ENCODE measurements at regions not wholly inside any gene's neighbourhood (a gene's known extent, or its start where the extent isn't known, plus 50 kb on each side); places are given as distances from the start of the nearest gene placed in this dataset.

DNA sequence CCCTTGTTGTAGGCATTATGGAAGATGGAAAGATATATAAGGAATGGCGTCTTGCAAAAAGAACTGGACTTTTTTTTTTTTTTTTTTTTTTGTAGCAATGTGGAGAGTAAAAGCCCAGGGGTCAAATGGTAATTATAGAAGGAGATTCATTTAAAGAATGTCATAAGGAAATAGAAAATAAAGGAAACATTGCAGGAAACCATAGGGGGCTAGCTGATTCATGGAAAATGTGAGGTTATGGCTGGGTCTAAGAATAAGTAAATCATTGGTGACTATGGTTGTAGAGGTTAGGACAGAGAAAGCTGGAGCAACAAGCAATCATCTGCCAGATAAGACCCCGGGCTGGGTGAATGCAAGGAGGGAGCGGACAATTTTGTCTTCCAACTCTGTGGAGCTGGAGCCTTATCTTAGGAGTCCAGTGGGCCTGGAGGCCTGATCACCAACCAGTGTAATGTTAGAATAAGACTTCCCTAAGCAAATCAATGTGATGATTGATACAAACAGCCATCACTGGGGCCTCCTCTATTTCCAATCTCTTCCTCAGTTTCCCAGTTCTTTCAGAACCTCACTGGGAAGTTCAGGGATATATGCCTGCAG, 201.2 kb upstream of the TNP1 start:
- no peak for DNase-seq (ENCODE audit: low spot score)

- no peak for DNase-seq (ENCODE audit: low spot score)
Observed at GRCh38 chr2:217060516-217060915, 200.7 kb upstream of the TNP1 start.

DNA sequence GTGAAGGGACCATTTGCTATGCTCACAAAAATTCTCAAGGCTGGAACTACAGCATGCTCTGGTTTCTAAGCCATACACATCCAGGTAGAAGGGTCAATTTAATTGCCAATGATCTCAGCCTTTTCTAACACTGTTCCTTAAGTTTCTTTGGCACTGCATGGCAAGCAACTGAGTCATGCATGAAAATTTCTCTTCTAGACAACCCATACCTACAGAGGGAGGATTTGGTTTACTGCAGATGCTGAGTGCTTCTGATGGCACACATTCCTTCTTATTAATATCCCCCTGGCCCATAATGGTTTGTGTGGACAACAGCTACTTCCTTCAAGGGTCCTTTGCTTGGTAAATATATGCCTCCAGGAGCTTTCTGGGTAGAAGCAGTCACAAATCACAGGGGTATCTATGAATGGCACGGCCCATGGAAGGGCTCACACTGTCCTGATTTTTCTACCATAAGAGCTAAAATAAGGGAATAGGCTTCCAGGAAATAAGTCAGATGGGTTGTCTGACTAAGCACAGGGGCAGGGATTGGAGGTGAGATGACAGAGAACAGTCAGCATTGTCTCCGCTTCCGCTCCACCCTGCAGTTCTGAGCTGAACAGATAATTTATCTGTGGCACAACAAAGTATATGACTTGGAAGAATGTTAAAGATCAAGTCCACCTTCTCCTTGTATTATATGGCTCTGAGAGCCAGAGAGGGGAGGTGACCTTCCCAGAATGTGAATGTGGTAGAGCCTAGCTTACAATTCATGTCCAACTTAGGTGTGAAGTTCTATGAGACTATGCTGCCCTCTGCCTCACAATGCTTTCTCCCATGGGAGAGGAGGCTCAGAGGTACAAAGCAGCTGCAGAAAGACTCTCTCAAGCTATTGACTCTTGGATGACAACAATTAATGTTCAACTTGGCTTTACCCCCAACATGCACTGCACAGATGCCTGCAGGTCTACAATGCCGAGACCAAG, 199.2 kb upstream of the TNP1 start:
- DNase-seq (ENCODE audit: low spot score) = no peak

- DNase-seq (ENCODE audit: low spot score) = no peak
Observed at GRCh38 chr2:217057773-217058172, 197.9 kb upstream of the TNP1 start.

- DNase-seq (ENCODE audit: low spot score) = no peak
Observed at GRCh38 chr2:217055624-217056023, 195.8 kb upstream of the TNP1 start.

GRCh38 chr2:217054791-217055190, 194.9 kb upstream of the TNP1 start:
- DNase-seq (ENCODE audit: low spot score) = no peak

DNA sequence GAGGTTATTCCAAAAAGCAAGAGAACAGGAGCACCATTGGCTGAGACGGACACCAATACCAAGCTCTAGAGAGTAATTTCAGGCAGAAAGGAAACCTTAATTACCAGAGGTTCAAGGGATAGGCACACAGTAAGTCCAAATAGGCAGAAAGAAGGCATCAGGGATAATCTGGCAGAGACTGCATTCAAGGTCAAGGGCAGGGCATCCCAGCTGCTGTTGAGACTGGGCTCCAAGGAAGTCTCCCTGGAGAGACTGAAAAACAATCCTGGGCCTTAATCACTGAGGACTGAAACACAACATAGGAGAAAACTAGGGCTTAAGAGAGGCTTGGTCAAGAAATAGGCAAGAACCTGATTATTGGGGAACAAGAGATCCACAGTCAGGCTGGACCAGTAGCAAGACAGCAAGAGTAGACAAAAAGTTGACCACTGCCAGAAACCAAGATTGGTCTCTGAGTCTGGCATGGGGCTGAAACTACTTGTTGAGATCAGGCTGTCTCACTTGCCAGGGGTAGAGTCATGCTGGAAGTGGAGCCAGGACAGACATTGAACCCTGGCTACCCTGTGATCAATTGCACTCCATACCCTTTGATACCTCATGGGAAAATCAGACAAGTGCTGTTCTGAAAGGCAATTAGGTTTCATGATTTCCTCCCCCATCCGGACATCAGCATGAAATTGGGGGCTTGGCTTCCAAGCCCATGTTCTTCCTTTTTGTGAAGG, 193.2 kb upstream of the TNP1 start:
- DNase-seq (ENCODE audit: low spot score) = no peak

DNA sequence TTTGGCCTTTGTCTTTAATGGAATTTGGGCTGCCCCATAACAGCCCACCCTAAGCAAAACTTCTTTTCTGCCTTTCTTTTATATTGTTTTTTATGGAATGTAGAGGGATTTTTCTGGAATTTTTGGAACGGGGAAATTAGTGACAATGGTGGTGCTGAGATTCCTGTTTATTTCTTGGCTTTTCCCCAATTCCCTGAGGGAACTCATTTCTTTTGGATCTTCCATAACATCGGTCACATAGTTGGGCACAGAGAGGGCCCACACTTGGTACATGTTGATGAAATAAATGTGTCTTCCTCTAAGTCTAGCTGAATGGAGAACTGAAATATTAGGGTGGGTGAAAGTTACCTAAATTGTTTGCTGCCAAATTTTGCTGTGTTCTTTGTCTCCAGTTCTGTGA, 191.6 kb upstream of the TNP1 start:
- DNase-seq (ENCODE audit: low spot score) = no peak

- no peak for DNase-seq (ENCODE audit: low spot score)
Observed at GRCh38 chr2:217049956-217050355, 190.1 kb upstream of the TNP1 start.

DNA sequence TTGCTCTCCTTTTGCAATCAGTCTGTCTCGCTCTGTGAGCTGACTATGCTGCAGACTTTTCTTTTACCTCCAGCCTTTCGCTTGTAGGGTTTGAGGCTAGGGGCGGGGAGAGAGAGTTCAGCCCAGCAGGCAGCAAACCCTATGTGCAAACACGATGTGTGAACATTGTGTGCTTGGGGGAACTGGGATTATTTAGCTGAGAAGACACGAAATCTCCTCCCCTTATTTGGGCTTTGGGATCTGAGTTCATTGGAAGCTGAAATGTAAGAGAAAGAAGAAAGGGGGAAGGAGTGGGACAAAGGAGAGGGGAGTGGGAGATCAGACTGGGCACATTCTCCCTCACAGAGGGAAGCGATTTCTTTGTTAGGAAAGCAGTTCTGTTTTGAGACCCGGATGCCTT, 189.6 kb upstream of the TNP1 start:
- no peak for DNase-seq (ENCODE audit: low spot score)

GRCh38 chr2:217048730-217049129, 188.9 kb upstream of the TNP1 start:
- no peak for DNase-seq (ENCODE audit: low spot score)

- no peak for DNase-seq (ENCODE audit: low spot score)
Observed at GRCh38 chr2:217047631-217048030, 187.8 kb upstream of the TNP1 start.

- no peak for DNase-seq (ENCODE audit: low spot score)
Observed at GRCh38 chr2:217047209-217047608, 187.3 kb upstream of the TNP1 start.

DNA sequence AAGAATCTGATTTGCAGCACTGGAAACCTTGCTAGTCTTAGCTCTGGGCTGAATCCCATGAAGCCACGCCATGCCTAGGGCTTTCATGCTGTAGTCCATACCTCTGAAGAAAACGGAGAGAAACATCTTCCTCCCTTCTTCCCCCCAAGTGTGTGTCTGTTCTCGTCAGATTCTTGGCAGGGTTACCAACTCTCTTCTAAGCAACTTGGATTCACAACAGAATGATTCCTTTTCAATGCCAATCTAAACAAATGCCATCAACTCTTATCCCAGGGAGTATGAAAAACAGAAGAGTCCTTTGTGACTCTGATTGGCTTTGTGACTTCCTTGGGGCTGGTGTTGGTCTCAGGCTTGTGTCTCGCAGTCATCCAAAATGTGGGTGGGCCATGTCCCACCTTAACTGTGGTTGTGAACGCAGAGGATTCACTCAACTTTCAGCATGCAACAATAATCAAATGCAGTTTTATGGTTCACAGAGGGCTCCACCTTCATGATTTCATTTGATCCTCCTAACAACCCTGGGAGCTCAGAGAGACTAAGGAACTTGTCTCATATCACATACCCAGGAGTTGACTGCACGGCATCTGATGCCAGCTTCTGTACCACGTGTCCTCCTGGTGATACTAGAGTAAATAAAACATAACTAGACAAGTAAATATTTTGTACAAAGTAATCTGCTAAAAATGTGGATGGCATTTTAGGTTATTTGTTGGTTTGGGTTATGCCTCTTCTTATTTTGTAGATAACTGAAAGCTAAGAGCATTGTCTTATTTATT, 186.0 kb upstream of the TNP1 start:
- DNase-seq (ENCODE audit: low spot score) = no peak

GRCh38 chr2:217040099-217040498, 180.2 kb upstream of the TNP1 start:
- no peak for DNase-seq (ENCODE audit: low spot score)

- no peak for DNase-seq (ENCODE audit: low spot score)
Observed at GRCh38 chr2:217038001-217038400, 178.1 kb upstream of the TNP1 start.

DNA sequence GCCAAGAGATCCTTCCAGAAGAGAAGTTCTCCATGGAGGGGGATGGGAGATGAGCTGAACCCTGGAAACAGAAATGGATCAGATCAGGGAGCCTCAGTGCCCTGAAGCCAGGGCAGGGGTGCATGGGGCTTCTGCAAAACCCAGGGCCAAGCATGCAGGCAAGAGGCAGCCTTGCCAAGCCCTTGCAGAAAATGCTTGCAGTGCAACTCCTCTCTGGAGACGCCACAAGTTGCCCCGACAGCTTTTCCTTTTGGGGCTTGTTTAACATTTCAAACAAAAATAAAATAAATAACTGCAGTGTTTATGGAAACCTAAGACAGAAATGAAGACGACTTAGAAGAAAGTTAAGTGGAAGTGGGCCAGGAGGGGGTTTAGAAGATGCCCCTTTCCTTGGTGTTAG, 177.5 kb upstream of the TNP1 start:
- DNase-seq (ENCODE audit: low spot score) = no peak

DNA sequence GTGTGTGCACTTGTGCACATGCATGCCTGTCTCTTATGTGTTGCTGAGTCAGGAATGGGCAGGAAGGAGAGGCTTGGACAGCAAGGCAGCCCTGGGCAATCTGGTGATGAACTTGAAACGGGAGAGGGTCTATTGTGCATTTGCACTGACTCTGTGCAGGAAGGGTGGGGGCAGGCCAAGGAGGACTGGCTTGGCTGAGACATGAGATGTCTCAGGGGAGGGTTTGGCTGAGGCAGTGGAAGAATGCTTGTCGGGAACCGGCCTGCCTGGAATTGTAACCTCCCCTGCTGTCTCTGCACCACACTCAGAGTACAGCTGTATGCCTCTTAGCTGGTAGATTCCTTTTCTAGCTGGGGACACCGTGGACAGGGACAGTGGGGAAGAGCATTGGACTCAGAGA, 176.1 kb upstream of the TNP1 start:
- DNase-seq (ENCODE audit: low spot score) = no peak

GRCh38 chr2:217033186-217033585, 173.3 kb upstream of the TNP1 start:
- no peak for DNase-seq (ENCODE audit: low spot score)

DNA sequence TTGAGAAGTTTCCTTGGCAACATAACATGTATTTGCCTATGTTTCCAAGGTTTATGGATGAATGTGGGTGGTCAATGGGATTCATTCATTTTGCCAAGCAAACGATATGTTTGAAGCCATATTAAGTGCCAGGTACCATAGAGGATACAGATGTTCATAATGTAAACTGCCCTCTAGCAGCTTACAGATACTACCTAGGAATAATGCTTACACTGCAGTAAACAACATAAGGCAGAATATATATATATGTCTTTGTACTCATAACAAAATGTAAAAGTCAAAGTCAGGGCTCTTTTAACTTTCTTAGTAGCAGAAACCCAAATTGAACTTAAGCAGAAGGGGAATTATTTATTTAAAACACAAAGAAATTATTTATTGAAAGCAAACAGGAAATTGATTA, 171.6 kb upstream of the TNP1 start:
- DNase-seq (ENCODE audit: low spot score) = no peak

DNA sequence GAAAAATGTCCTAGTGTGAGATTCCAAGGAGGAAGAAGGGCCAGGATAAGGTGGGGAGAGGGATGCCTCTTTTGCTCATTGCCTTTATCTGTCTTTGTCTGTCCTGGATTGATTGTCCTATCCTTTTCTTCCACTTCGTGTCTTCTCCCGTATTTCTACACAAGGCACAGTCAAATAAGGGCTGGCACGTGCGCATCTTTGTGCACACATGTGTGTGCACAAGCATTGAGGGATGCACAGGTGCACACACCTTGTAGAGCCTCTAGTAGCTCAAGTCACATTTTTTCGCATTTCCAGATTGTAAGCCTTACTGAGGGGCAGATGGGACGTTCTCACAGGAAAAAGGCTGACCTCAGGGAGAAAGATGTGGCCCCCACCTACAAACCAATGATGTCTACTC, 170.2 kb upstream of the TNP1 start:
- no peak for DNase-seq (ENCODE audit: low spot score)

DNA sequence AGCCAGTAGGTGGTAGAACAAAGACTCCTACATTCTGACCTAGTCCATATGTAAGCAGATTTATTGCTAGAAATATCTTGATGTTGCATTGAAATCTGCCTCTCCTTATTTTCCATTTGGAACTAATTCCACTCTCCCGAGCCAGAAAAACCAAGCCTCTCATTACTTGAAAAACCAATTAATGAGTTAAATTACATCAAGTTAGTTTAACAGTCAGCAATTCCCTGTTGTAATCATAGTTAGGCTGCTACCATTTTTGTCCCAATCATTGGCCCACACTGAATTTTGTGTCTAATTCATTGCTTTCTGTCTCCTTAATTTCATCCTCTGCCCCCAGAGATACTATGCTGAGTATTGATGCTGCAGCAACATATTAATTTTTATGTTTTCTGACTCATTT, 168.3 kb upstream of the TNP1 start:
- DNase-seq (ENCODE audit: low spot score) = no peak

Measured in SW480 (cell line).